Hematopoietic multipotent progenitor cell treated with erythropoietin and hydrocortisone succinate and interleukin-3 and kit ligand, for 17 days (in vitro differentiated cells): ENCODE measurements at regions not wholly inside any gene's neighbourhood (a gene's known extent, or its start where the extent isn't known, plus 50 kb on each side); places are given as distances from the start of the nearest gene placed in this dataset.
A peak's percentile ranks its signal among the peaks of the same experiment; 100 is the strongest.
"Not testable (repeated sequence)": the region's sequence is repeated elsewhere in the genome, so short reads cannot be mapped to it uniquely, and the experiment has no call there.

Source experiments
- DNase-seq: peaks from one replicate; pipeline ENCODE4 v3.0.0-alpha.2; 2015; ENCODE audit warnings: low spot score

DNA sequence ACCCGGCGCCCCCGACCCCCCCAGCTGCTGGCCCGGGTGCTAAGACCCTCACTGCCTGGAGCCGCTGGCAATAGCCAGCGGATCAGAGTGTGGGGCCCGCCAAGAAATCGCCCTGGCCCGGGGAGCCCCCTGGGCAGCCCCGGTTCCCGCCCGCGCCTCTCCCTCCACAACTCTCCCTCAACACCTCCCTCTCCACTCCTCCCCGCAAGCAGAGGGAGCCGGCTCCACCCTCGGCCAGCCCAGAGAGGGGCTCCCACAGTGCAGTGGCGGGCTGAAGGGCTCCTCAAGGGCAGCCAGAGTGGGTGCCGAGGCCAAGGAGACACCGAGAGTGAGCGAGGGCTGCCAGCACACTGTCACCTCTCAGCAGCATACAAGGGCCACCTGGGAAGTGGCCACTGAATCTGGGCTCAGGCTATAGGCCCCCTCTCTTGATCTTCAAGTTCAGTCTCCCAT, 385.5 kb downstream of the SEC14L1 start:
- DNase-seq, result no peak

DNA sequence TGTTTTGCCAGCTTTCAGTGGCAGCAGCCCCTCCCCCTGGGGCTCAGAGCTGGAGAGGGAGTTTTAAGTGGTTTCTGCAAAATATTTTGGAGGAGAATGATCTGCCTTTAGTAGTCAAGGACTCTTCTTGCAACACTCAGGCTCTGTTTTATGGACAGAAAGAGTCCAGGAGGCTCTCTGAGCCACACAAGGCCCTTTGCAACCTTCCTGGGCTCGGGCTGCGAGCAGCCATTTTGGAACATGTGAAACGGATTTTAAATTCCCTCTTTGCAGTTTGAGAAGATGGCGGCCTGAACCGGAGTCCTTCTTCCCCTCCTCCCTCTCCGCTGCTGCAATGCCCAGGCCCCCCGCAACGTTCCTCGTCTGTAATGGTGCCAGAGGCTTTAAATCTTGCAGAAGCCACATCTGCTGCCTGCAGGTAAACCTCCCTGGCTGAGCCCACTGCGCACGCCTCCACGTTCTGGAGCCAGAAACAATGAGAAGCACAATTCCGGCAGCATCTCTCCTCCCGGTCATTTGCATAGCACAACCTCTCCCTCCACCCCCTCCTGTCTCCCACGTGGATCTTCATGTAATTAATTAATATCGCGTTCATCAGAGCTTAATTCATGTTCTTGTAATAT, 386.1 kb downstream of the SEC14L1 start:
- DNase-seq, result no peak

DNA sequence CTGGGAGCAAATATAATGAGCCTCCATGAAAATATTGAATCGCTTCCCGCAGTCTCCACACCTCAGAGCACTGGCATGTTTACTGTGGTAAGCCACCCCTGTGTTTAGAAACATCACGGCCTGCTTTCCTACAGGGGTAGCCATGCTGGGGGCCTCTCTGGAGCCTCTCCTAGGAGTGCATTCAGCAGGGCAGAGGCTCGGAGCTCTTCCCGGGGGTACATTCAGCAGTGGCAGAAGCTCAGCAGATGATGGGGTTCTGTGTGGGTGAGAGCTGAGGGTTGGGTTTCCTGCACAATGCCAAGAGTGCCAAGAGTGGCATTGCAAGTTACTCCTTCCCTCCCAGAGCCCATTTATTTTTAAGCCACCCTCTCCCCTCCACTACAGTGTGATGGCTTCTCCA, 386.6 kb downstream of the SEC14L1 start:
- DNase-seq, result no peak

DNA sequence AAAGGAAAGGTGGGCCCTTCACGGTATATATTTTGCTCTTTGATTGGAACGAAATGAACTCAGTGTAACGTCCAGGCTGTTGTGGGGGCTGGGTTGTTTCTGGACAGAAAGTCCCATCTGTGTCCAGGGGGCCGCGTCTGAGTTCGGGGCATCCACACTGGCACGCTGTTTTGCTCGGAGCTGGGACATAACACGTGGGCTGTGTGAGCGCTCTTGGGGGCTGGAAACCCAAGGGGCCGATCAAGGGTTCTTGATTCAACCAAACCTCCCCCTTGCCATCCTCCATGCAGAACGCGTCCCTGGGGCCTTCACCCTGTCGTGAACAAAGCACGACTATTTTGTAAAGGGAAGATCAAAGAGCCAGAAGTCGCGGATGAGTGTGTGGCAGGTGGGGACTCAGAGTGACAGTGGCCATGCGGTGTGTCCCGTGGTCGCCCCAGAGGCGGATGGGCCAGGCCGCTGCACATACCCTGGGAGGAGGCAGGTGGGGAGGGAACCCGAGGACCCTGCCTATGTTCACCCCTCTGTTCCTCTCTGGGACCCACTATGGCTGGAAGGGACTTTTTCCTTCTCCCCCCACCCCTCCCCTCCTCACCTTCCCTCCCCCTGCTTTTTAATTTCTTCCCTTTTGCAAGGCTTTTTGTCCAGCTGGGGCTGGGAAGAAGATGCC, 387.2 kb downstream of the SEC14L1 start:
- DNase-seq, result no peak

DNA sequence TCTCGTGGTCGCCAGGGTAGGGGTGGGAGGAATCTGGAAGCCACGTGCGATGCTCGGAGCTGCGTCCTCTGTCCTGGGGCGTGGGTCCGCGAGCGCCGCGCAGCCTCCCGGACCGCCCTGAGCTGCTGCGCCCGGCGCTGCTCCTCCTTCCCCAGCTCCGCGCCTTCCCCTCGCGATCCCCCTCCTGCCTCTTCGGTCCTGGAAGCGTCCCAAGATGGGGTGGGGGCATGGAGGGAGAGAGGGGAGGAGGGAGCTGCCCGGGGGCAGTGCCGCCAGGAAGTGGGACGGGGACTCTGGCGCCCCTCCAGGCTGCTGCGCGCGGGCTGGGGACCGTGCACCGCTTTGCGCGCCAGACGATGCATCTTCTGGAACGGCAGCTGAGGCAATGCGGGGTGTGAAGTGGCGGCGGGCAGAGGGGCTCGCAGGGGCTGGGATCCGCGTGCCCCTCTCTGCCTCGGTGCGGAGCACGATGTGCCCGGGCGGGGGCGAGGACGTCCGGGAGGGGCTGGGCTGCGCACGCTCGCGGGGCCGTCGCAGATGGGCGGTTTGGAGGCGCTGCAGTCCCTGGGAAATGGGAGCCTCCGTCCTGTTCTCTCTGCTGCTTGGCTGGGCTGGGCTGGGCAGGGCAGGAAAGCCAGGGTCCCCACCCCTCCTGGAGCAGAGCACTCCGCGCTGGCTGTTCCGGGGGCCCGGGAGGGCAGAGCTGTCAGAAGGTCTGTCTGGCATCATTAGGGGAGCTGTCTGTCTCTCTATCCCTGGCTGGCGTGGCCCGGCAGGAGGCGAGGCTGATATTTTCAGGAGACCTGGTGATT, 388.0 kb downstream of the SEC14L1 start:
- no peak for DNase-seq

DNA sequence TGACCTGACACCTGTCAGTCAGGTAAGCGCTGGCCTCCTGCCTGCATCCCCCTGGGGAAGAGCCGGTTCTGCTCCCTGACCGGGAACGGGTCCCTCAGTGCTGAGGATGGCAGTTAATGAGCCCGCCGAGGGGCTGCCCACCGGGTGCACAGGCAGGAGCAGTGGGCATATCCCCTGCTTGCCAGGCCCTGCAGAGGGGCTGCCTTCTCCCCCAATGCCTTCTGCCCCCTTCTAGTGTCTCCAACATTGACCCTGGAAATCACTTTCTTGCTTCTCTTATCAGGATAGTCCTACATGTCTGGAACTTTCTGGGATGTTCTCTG, 388.5 kb downstream of the SEC14L1 start:
- no peak for DNase-seq

DNA sequence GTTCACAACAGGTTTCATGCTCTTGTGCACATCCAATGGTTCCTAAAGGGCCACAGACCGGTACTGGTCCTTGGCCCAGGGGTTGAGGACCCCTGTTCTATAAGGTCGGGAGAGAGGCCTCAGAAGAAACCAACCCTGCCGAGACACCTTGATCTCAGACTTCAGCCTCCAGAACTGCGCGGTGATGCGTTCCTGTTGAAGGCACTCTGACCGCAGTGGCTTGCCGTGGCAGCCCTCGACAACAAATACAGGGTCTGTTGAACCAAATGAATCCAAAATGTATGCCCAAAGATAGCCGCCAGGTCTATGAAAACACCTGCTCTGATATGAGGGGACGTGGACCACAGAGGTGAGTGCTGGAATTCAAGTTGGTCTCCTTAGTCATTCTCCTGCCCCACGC, 389.8 kb downstream of the SEC14L1 start:
- no peak for DNase-seq

DNA sequence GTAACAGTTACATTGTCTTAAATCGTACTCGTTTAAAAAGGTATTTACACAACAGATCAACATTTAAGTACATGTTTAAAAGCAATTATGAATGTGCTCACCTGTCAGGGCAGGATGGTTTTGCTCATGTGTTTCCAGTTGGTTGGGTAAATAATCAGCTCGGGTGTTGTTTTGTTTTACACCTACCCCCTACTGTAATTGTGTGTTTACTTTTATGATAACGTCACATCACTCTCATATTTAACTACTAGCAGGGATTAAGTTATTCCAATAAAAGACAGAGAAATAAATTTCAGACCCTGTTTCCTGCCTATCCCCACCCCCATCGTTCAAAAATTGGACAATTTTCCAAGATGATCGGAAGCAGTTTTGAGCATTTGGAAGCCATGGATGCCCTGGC, 390.2 kb downstream of the SEC14L1 start:
- DNase-seq, result no peak

DNA sequence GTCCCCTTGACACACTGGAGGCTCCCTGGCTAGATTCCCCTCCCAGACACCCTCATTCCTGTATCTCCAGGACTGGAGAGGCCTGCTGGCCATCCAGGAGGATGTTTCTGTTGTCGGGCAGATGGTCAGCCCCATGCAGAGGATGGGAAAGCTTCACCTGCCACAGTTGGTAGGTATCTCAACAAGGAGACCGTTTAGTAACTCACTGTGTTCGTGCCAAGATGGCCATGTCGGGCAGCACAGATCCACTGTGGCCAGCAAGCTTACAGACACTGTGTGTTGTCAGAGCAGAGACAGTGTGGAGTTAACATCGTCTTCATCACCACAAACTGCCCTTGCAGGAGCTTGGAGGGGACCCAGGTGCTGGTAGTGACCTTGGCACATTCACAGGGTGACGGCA, 390.9 kb downstream of the SEC14L1 start:
- DNase-seq, result no peak

DNA sequence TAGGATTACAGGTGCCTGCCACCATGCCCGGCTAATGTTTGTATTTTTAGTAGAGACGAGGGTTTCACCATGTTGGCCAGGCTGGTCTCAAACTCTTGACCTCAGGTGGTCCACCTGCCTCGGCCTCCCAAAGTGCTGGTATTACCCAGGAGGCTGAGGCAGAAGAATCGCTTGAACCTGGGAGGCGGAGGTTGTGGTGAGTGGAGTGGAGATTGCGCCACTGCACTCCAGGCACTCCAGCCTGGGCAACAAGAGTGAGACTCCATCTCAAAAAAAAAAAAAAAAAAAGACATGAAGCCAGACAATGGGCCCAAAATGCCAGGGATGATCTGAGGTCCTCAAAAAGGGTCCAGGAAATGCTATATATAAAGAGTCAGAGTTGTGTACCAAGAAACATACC, 392.9 kb downstream of the SEC14L1 start:
- DNase-seq, result not testable (repeated sequence)

DNA sequence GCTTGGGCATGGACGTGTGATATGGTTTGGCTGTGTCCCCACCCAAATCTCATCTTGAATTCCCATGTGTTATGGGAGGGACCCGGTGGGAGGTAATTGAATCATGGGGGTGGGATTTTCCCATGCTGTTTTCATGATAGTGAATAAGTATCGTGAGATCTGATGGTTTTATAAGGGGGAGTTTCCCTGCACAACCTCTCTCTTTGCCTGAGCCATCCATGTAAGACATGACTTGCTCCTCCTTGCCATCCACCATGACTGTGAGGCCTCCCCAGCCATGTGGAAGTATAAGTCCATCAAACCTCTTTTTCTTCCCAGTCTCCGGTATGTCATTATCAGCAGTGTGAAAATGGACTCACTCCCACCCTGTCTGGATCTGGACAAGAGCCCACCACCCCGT, 393.4 kb downstream of the SEC14L1 start:
- no peak for DNase-seq

DNA sequence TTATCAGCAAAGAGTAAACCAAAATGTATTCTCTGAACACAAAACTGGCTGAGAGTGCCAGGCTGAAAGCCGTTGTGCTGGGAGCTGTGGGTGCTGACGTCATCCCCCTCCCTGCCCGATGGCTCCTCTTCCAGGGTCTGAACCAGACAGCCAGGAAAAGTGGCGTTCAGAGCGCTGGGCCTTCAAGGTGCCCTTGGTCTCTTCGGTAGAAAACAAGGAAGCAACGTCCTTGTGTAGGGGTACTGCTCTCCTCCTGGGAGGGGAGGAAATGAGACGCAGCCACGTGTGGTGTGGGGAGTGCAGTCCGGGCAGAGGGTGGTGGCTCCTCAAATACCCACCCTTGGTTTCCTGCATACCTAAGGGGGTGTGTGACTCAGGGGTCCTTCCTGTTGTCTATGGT, 394.7 kb downstream of the SEC14L1 start:
- no peak for DNase-seq

DNA sequence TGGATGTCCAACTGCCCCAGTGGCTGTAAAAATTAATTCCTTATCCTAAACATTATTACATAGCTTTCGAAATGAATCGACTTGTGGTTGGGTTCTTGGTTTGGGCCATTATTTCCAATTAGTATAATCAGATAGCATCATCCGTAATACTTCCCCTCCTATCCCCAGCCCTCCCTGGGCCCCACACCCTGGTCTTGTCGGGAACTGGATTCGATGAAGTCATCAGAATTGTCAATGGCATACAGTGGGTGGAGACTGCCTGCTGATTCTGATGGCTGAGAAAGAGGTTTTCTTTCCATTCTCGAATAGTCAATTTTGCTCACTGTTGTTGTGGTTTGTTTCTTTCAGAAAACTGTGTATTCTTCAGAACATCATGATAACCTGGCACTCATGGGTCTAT, 395.1 kb downstream of the SEC14L1 start:
- no peak for DNase-seq

DNA sequence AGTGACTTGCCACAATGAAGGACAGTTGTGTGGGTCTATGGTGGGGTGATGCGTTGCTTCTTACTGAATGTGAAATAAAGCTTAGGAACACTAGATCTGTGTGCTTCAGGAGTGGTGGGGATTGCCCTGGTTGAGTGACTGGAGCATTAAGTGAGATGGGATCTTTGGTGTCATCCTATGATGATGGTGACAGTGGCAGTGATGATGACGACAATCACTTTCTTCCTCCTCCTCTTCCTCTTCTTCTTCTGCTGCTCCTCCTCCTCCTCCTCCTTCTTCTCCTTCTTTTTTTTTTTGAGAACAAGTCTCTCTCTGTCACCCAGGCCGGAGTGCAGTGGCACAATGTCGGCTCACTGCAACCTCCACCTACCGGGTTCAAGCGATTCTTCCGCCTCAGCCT, 396.8 kb downstream of the SEC14L1 start:
- no peak for DNase-seq

DNA sequence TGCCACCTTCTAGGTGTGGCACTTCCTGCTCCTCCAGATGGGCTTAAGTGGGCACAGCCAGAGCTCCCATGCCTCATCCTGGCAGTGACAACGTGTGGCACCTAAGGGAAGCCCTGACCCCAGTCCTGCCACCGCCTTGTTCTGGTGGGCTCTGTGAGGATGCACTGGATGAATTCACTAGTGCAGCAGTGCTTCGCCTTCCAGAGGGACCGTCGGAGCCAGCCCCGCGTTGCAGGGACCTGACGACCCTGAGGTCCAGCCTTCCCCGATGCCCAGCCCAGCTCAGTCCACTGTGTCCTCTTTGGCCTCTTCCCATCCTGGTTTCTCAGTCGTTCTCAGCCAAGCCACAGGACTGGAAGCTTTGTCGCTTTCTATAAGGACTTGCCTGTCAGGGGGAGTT, 399.8 kb downstream of the SEC14L1 start:
- DNase-seq, result no peak

DNA sequence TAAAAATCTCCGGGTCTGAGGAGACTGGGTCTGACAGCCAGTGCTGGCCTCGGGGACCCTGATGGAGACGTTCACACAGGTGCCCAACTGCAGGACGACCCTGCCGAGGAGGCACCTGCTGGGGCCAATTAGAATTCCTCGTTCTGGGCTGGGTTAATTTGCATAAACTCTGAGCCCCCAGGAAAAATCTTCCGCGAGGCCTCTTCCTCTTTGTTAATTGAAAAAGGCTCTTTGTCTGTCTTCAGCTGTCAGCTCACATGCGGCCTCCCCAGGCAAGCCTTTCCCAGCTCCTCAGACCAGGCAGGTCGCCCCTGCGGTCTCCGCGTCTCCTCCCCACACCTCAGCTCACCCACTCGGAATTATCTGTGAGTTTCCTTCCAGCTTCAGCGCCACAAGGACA, 400.2 kb downstream of the SEC14L1 start:
- DNase-seq, result no peak

DNA sequence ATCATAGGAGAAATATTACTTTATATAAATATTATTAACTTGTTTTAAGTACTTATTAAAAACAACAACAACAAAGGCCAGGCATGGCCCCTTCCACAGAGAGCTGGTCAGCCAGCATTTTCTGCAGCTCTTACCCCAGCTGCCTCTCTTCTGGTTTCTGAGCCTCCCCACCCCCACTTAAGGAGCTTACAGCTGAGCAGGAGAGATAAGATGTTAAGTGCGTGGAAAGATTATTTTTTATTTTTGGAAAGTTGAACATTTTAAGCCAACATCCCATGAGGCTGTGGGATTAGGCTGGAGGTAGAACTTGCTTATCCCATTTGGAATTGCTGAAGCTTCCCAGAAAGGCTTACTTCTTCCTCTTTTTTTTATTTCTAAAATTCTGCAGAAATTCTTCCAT, 401.2 kb downstream of the SEC14L1 start:
- DNase-seq, result peak; percentile 50

DNA sequence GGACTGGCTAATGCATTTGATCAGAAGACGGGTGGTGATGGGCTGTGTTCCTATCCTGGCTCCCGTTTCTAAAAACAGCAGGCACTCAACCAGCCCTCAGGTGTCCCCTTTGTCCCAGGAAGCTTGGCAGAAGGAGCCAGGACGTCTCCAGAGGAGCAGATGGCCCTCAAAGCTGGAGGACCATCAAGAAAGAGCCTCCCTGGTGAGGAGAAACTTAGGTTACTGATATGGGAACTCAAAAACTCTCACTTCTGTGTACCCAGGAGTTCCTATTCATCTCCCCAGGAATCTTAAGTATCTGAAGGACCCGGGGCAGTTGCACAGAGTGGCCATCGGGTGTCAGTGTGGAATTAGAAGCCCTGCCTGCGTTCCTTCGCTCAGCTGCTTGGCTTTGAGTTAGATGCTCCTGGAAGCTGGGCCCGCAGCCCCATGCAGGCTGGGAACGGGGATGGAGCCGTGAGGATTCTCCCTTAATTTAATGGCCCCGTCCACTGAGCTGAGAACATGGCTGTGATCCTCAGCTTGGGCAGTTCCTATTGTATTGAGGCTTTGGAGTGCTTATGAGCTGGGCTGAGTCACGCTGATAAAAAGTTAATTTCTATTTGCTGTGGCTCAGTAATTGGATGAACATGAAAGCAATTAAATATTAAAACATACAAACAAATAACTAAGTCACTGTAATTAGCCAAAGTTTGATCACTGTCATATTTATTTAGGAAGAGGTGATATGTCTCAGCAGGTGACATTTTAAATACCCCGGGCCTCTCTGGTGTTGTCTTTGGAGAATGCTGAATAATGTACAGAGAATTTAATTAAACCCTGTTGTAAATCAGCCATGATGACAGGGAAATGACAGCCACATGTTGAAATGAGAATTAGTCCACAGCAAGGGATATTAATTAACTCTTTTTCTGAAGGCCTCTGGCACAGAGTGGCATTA, 402.1 kb downstream of the SEC14L1 start:
- DNase-seq, result peak; percentile 81

DNA sequence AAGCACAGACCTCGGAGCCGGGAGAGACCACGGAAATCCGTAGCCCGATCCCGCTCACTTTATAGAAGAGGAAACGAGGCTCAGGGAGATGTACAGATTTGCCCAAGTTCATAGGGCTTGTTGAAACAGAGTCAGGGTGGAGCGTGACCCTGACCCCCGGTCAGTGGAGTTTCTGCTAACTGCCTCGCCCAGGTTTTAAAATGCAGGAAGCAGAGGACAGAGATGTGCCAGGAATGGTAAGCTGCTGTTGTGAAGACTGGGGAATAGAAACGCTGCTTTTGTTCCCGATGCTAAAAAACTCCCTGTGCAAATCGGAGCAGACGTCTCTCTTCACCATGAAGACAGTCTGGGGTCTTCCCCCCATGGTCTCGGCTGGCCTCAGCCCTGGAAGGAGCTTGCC, 403.0 kb downstream of the SEC14L1 start:
- DNase-seq, result no peak

DNA sequence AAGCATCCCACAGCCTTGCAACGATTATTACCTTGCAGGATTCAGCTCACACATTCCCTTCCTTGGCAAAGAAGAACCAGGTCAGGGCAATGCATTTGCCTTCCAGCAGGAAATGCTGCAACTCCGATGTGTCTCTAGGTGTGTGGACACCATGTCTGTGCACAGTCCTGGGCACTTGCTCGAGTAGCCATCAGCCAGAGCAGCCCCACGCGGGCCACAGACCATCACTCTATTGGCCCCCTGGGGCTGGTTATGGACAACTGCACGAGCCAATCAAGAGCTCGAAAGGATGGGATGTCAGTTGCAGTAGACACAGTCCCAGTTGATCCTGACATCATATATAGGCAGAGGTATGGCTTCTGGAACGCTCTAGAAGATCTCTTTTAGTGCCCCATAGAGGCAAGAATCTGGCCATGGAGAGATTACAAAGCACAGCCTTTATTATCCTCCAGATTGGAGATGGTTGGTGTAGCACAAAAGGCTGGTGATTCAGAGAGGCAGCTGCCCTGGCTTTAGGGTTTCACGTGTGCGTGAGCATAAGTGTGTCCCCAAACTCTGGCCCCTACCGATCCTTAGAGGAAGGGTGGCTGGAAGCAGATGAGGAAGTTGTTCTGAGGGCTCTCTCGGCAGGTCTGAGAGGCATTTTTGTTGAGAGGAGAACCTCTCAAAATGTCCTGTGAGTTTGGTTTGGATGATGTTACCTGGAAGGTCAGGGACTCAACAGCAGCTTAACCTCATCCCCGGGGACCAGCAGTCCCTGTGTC, 403.8 kb downstream of the SEC14L1 start:
- DNase-seq, result no peak

DNA sequence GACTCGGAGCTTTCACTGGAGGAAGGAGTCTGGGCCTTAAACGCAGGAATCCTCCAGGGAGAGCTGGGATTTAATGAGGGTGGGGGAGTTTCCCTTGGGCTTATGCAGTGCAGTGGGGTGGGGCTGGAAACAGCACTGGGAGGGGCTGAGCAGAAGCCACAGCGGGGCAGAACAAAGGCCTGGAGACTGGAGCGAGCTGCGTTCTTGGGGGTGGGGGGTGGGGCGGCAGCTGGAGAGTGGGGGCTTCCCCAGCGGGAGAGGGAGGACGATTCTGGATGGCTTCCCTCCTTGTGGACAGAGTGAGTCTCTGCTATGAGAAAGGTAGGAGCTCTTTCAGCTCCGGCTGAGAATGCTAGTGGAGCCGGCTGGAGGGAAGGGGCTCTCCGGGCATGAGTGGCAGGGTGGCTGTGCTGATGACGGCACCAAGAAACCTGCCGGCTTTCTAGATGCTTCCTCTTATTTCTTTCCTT, 406.0 kb downstream of the SEC14L1 start:
- DNase-seq, result no peak
